Right hindlimb (tissue), 1 donor: ENCODE measurements at regions not wholly inside any gene's neighbourhood (a gene's known extent, or its start where the extent isn't known, plus 50 kb on each side); places are given as distances from the start of the nearest gene placed in this dataset.

Experiments used
- DNase-seq: peaks from one replicate; pipeline ENCODE4 v3.0.0-alpha.2; 2018

GRCh38 chr11:86726118-86726753 is 53.8 kb upstream of the ME3 start:
- no peak for DNase-seq

DNA sequence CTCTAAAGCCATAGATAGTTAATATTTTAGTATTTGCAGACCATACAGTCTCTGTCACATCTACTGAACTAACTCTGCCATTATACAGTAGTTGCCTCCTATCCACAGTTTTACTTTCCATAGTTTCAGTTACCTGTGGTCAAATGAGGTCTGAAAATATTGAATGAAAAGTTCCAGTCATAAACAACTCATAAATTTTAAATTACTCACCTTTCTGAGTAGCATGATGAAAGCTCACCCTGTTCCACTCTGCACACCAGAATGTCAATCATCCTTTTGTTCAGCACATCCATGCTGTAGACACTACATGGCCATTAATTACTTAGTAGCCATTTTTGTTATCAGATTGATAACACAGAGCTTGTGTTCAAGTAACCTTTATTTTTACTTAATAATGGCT is 51.7 kb upstream of the ME3 start:
- no peak for DNase-seq

- DNase-seq = no peak
Measured at GRCh38 chr11:86723281-86723680, 50.9 kb upstream of the ME3 start.

- no peak for DNase-seq
Measured at GRCh38 chr11:86722748-86723147, 50.3 kb upstream of the ME3 start.
